GM23248 (cell line): ENCODE measurements at regions not wholly inside any gene's neighbourhood (a gene's known extent, or its start where the extent isn't known, plus 50 kb on each side); places are given as distances from the start of the nearest gene placed in this dataset.
"Not testable (repeated sequence)": the region's sequence is repeated elsewhere in the genome, so short reads cannot be mapped to it uniquely, and the experiment has no call there.

Experiments used
- DNase-seq: peaks from one replicate; pipeline ENCODE4 v3.0.0-alpha.2; 2015
- H2AFZ ChIP-seq: fragments of 200-600 bp; sonication (generic); 2 replicates; pipeline ENCODE4 v1.6.1; 2016; ENCODE audit warnings: antibody characterized with exemption
- H3F3A ChIP-seq: fragments of 200-600 bp; sonication (generic); 2 replicates; pipeline ENCODE4 v1.6.1; 2016; ENCODE audit warnings: mild to moderate bottlenecking, antibody characterized with exemption, mixed run types; ENCODE audit not compliant: insufficient read depth
- H3K27ac ChIP-seq: fragments of 200-600 bp; sonication (generic); 2 replicates; pipeline ENCODE4 v1.5.1; 2016; ENCODE audit warnings: mild to moderate bottlenecking
- H3K27me3 ChIP-seq: fragments of 200-600 bp; sonication (generic); replicated peaks from 2 replicates; pipeline ENCODE4 v1.6.1; 2016; ENCODE audit warnings: mild to moderate bottlenecking; ENCODE audit not compliant: insufficient read depth
- H3K36me3 ChIP-seq: fragments of 200-600 bp; sonication (generic); 2 replicates; pipeline ENCODE4 v1.6.1; 2016; ENCODE audit warnings: low read depth, mild to moderate bottlenecking
- H3K4me1 ChIP-seq: fragments of 200-600 bp; sonication (generic); 2 replicates; pipeline ENCODE4 v1.6.1; 2016; ENCODE audit warnings: mild to moderate bottlenecking; ENCODE audit not compliant: insufficient read depth
- H3K4me2 ChIP-seq: fragments of 200-600 bp; sonication (generic); one replicate; pipeline ENCODE4 v1.6.1; 2016; ENCODE audit warnings: mild to moderate bottlenecking; ENCODE audit not compliant: unreplicated experiment
- H3K4me3 ChIP-seq: fragments of 200-600 bp; sonication (generic); 2 replicates; pipeline ENCODE4 v1.5.1; 2016; ENCODE audit warnings: mild to moderate bottlenecking
- H3K79me2 ChIP-seq: fragments of 200-600 bp; sonication (generic); 2 replicates; pipeline ENCODE4 v1.6.1; 2016; ENCODE audit warnings: mild to moderate bottlenecking; ENCODE audit not compliant: insufficient read depth
- H3K9ac ChIP-seq: fragments of 200-600 bp; sonication (generic); 2 replicates; pipeline ENCODE4 v1.6.1; 2016; ENCODE audit warnings: mild to moderate bottlenecking
- H3K9me2 ChIP-seq: fragments of 200-600 bp; sonication (generic); 2 replicates; pipeline ENCODE4 v1.6.1; 2016; ENCODE audit warnings: mixed run types, mild to moderate bottlenecking, moderate library complexity; ENCODE audit not compliant: insufficient read depth
- H3K9me3 ChIP-seq: fragments of 200-600 bp; sonication (generic); one replicate; pipeline ENCODE4 v1.6.1; 2017; ENCODE audit warnings: low read depth
- H4K20me1 ChIP-seq: fragments of 200-600 bp; sonication (generic); 2 replicates; pipeline ENCODE4 v1.6.0; 2016; ENCODE audit not compliant: insufficient read depth
- EZH2 ChIP-seq: fragments of 200-600 bp; sonication (generic); IDR thresholded peaks from 2 replicates; pipeline ENCODE4 v1.6.1; 2018; ENCODE audit warnings: antibody characterized with exemption, mild to moderate bottlenecking; ENCODE audit not compliant: insufficient read depth, poor library complexity, severe bottlenecking
- EZH2phosphoT487 ChIP-seq: fragments of 200-600 bp; sonication (generic); IDR thresholded peaks from 2 replicates; pipeline ENCODE4 v1.6.1; 2018; ENCODE audit warnings: antibody characterized with exemption, moderate library complexity, mild to moderate bottlenecking, low read depth; ENCODE audit not compliant: insufficient read depth
- WGBS, 2 experiments: methylation state at CpG; one replicate each; pipeline ENCODE4 v1.1.6; 2015 to 2017; ENCODE audit warnings: low lambda C conversion rate in 2 of 2, low coverage in 1 of 2; ENCODE audit errors: missing lambda C conversion rate in 2 of 2; 5-methylcytosine and 5-hydroxymethylcytosine counted together
- in situ Hi-C: fragments of 300-500 bp; cut with MboI; formaldehyde crosslinking; loops from 2 replicates; pipeline ENCODE4 v1.15.0; 2020

DNA sequence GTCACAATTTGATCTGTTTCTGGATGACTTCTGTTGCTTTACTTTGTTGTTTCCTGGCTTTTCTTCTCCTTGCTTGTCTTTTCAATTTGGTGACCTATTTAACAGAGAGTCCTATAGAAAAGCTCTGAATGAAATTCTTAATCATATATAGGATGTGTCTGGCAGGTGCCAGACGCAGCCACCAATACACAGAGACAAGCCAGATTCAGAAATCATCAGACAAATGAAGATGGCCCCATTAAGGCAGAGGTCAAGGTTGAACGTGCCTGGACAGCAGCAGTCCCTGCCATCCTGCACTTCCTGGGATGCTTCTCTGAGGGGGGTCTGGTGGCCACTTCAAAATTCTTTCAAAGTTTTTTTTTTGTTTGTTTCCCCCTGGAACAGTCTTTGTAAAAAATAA, 846.7 kb upstream of the COBL start:
- no peaks in the 10 kb centered on the region for H4K20me1 ChIP-seq
- H3K27me3 ChIP-seq: no peaks in the 10 kb centered on the region
- H3K9me3 ChIP-seq: no peaks in the 10 kb centered on the region
- H3K79me2 ChIP-seq: no peaks in the 10 kb centered on the region
- no peaks in the 10 kb centered on the region for H3K36me3 ChIP-seq
- no peak for DNase-seq
- in situ Hi-C loops: no loop called here
- H3K27ac ChIP-seq: no peak overlapping the region
- H3K4me1 ChIP-seq: no peaks in the 10 kb centered on the region
- H3K4me2 ChIP-seq: no peak overlapping the region
- no peak overlapping the region for H2AFZ ChIP-seq
- no peak overlapping the region for H3K9ac ChIP-seq
- no peaks in the 10 kb centered on the region for H3K9me2 ChIP-seq
- no peak overlapping the region for H3K4me3 ChIP-seq
- WGBS, 2 experiments: 0 to 10% methylated on average over 2 of the region's 2 CpGs
- H3F3A ChIP-seq: no peaks in the 10 kb centered on the region
- TF ChIP-seq EZH2phosphoT487 (no peak), EZH2 (no peak)

DNA sequence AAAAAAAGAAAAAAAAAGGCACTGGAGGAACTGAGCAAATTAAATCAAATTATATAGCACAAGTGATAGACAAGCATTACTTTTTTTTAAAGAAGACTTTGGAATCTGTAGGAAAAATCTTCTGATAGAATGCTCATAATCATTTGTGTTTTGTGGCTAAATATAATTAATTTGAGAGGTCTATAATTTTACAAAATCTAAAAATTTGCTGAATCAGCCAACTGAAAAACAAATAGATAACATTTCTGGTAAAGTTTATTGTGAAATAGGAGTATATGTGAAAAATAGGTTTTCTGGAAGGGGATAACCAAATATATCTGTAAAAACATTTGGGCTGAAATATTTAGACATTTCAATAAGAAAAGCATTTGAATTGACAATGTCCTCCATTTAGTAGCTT, 844.9 kb upstream of the COBL start:
- TF ChIP-seq EZH2: no peak
- no peak overlapping the region for H3K4me3 ChIP-seq
- no peaks in the 10 kb centered on the region for H3K79me2 ChIP-seq
- H3K4me2 ChIP-seq: no peak overlapping the region
- H3F3A ChIP-seq: no peaks in the 10 kb centered on the region
- H3K9me3 ChIP-seq: no peaks in the 10 kb centered on the region
- H3K9ac ChIP-seq: no peak overlapping the region
- DNase-seq: no peak
- H2AFZ ChIP-seq: no peak overlapping the region
- no peaks in the 10 kb centered on the region for H3K4me1 ChIP-seq
- no peaks in the 10 kb centered on the region for H3K36me3 ChIP-seq
- in situ Hi-C loops: no loop called here
- no peak overlapping the region for H3K27ac ChIP-seq
- no peaks in the 10 kb centered on the region for H4K20me1 ChIP-seq
- H3K9me2 ChIP-seq: no peaks in the 10 kb centered on the region
- no peaks in the 10 kb centered on the region for H3K27me3 ChIP-seq

DNA sequence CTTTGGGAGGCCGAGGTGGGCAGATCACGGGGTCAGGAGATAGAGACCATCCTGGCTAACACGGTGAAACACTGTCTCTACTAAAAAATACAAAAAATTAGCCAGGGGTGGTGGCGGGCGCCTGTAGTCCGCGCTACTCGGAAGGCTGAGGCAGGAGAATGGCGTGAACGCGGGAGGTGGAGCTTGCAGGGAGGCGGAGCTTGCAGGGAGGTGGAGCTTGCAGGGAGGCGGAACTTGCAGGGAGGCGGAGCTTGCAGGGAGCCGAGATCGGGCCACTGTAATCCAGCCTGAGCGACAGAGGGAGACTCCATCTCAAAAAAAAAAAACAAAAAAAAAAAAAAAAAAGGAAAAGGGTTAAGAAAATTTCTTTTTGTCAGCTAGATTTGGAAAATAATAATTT, 842.8 kb upstream of the COBL start:
- H3K4me2 ChIP-seq, H3K36me3 ChIP-seq, H3K9ac ChIP-seq, H3K4me3 ChIP-seq, H3F3A ChIP-seq, H3K4me1 ChIP-seq, H4K20me1 ChIP-seq, H2AFZ ChIP-seq, in situ Hi-C loops, DNase-seq, H3K79me2 ChIP-seq, H3K27me3 ChIP-seq, H3K9me3 ChIP-seq, H3K27ac ChIP-seq, H3K9me2 ChIP-seq: not testable (repeated sequence)
- WGBS, 2 experiments: 62 to 68% methylated on average over 17 of the region's 17 CpGs

DNA sequence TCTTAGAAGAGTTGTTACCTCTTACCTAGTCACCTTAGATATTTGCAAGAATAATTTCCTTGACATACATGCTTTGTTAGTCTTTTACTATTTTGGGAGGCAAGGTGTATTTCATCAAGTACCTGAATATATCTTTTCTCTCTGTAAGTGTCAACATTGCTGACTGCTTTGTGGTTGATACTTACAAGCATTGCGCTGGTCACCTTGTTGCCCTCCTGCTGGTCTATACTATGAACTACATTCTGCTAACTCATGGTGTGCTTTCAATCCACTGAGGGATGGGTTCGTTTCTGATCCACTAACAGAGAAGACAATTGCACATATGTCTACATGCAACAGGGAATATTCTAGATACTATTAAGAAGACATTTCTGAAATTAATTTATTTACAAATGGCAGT, 837.8 kb upstream of the COBL start:
- 23 to 47% methylated on average over 2 of the region's 2 CpGs for WGBS, 2 experiments
- Histone ChIP-seq H3K4me2 (no peak overlapping the region), H3K36me3 (no peaks in the 10 kb centered on the region), H3K27ac (no peak overlapping the region), H3K9me2 (no peaks in the 10 kb centered on the region), H3K4me1 (no peaks in the 10 kb centered on the region), H3K4me3 (no peak overlapping the region), H3K79me2 (no peaks in the 10 kb centered on the region), H3F3A (no peaks in the 10 kb centered on the region), H3K27me3 (no peaks in the 10 kb centered on the region), H3K9ac (no peak overlapping the region), H2AFZ (no peak overlapping the region), H3K9me3 (no peaks in the 10 kb centered on the region), H4K20me1 (no peaks in the 10 kb centered on the region)
- no peak for TF ChIP-seq EZH2phosphoT487
- TF ChIP-seq EZH2: no peak
- in situ Hi-C loops: no loop called here
- no peak for DNase-seq

DNA sequence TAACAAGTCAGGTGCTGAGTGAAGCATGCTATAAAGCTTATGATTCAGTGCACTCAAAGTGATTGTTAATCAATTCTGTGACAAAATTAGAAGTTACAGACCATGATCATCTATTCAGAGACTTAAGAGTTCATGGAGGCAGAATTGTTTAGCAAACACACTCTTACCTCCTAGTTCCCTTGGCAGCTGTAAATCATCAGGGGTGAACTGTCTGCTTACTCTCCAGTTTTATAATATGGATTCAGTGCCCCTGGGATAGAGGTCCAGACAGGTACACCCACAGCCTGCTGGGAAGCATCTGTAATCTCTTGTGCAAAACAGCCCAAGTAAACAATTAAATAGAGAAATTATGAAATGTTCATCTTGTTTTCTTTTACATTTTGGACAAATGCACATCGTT, 835.0 kb upstream of the COBL start:
- no peaks in the 10 kb centered on the region for H3F3A ChIP-seq
- H3K4me2 ChIP-seq: no peak overlapping the region

More for the DNA sequence above, 835.0 kb upstream of the COBL start:
- Histone ChIP-seq H3K27ac (no peak overlapping the region), H3K27me3 (no peaks in the 10 kb centered on the region), H3K9ac (no peak overlapping the region), H4K20me1 (no peaks in the 10 kb centered on the region), H3K4me1 (no peaks in the 10 kb centered on the region), H3K4me3 (no peak overlapping the region), H2AFZ (no peak overlapping the region), H3K36me3 (no peaks in the 10 kb centered on the region), H3K9me2 (no peaks in the 10 kb centered on the region), H3K9me3 (no peaks in the 10 kb centered on the region), H3K79me2 (no peaks in the 10 kb centered on the region)
- no peak for DNase-seq
- in situ Hi-C loops: no loop called here
- TF ChIP-seq EZH2phosphoT487: no peak
- no peak for TF ChIP-seq EZH2
- WGBS, 2 experiments: 0% methylated on average over 1 of the region's 1 CpG
